HG03354 (cell line): ENCODE measurements at regions not wholly inside any gene's neighbourhood (a gene's known extent, or its start where the extent isn't known, plus 50 kb on each side); places are given as distances from the start of the nearest gene placed in this dataset.
A peak's percentile ranks its signal among the peaks of the same experiment; 100 is the strongest.

Experiments
- ATAC-seq: cut with Tn5 transposase; IDR thresholded peaks from one replicate; pipeline ENCODE4 v1.9.1; 2021; ENCODE audit warnings: mild to moderate bottlenecking; ENCODE audit not compliant: unreplicated experiment, poor library complexity, severe bottlenecking

GRCh38 chr4:11487868-11488544 is 59.3 kb upstream of the HS3ST1 start:
- no peak for ATAC-seq

- no peak for ATAC-seq
Measured at GRCh38 chr4:11487139-11487538, 58.4 kb upstream of the HS3ST1 start.

GRCh38 chr4:11485926-11486325 is 57.2 kb upstream of the HS3ST1 start:
- ATAC-seq: no peak

- no peak for ATAC-seq
Measured at GRCh38 chr4:11484531-11484930, 55.8 kb upstream of the HS3ST1 start.

GRCh38 chr4:11483046-11483445 is 54.4 kb upstream of the HS3ST1 start:
- ATAC-seq: no peak

- peak; percentile 93 for ATAC-seq
Measured at GRCh38 chr4:11480683-11481082, 52.0 kb upstream of the HS3ST1 start.
